HAP-1 (cell line): ENCODE measurements at regions not wholly inside any gene's neighbourhood (a gene's known extent, or its start where the extent isn't known, plus 50 kb on each side); places are given as distances from the start of the nearest gene placed in this dataset.

ENCODE experiments used
- DNase-seq, 2 experiments: peaks; one replicate each; pipeline ENCODE4 v3.0.0-alpha.2; 2016 to 2020; ENCODE audit warnings: low spot score in 2 of 2
- H3K27me3 ChIP-seq: fragments of 250-450 bp; sonication (Bioruptor Pico); 2 replicates; pipeline ENCODE4 v1.5.1; 2020; ENCODE audit warnings: low read depth, mild to moderate bottlenecking, moderate library complexity
- H3K36me3 ChIP-seq: fragments of 250-450 bp; sonication (Bioruptor Pico); replicated peaks from 2 replicates; pipeline ENCODE4 v1.5.1; 2020; ENCODE audit warnings: mild to moderate bottlenecking
- H3K4me1 ChIP-seq: fragments of 250-450 bp; sonication (Bioruptor Pico); 2 replicates; pipeline ENCODE4 v1.5.1; 2020; ENCODE audit warnings: mild to moderate bottlenecking
- H3K4me3 ChIP-seq: fragments of 250-450 bp; sonication (Bioruptor Pico); 2 replicates; pipeline ENCODE4 v1.5.1; 2020; ENCODE audit warnings: mild to moderate bottlenecking, moderate library complexity
- H3K9me3 ChIP-seq: fragments of 250-450 bp; sonication (Bioruptor Pico); 2 replicates; pipeline ENCODE4 v1.5.1; 2020; ENCODE audit warnings: mild to moderate bottlenecking, moderate library complexity
- in situ Hi-C: fragments of 300-500 bp; cut with MboI; formaldehyde crosslinking; loops from 3 replicates; pipeline ENCODE4 v1.14.3; 2020; ENCODE audit warnings: low sequenced_read_pairs, inconsistent platforms, mixed read lengths

DNA sequence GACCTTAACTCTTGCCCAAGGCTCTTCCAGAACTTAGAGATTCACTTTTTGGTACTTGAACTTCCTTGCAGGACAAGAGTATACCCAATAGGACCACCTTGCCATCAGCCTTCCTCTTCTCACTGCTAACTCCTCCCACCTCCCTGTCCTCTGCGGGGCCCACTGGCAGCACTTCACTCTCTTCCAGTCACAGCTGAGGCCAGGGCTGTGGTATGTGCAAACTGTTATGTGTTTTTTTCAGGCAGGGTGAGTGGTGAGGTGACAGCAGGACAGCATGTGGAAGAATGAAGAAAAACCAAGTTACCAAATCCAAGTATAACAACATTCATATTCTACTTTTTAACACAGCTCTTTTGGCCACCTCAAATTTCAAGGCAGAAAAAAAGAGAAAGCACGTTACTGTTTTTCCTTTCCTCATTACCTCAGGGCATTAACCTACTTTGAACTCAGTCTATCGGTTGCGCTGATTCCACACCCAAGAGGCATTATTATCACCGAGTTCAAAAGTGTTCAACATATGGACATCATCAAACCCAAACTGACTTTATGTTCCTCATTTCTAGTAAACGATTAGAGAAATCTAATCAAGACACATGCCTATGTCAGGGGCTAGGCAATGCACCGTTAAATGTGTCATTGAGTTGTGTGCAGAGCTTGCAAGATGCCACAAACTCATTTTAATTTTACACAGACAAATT, 605.2 kb upstream of the SYT4 start:
- Histone ChIP-seq H3K27me3 (no peaks in the 10 kb centered on the region), H3K36me3 (no peaks in the 10 kb centered on the region), H3K9me3 (no peaks in the 10 kb centered on the region), H3K4me1 (no peaks in the 10 kb centered on the region), H3K4me3 (no peak overlapping the region)
- no peak for DNase-seq
- in situ Hi-C loops = no loop called here

DNA sequence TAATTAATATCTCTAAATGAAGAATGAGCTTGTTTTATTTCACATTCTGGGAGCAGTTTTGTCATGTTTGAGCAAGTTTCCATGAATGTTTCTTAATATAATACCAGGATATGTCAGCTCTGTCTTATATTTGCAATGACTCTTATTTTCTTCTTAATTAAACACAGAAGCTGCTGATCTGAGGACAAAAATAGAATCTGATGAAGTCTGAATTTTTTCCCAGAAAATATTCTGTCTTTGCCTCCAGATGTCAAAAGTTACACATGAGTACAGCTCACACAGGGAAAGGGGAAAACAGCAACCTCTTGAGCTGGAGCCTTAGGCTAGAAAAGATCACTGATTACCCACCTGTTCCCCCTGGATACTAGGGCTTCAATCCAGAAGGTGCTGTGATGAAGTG, 606.6 kb upstream of the SYT4 start:
- H3K4me1 ChIP-seq = no peaks in the 10 kb centered on the region
- in situ Hi-C loops = no loop called here
- DNase-seq = no peak

DNA sequence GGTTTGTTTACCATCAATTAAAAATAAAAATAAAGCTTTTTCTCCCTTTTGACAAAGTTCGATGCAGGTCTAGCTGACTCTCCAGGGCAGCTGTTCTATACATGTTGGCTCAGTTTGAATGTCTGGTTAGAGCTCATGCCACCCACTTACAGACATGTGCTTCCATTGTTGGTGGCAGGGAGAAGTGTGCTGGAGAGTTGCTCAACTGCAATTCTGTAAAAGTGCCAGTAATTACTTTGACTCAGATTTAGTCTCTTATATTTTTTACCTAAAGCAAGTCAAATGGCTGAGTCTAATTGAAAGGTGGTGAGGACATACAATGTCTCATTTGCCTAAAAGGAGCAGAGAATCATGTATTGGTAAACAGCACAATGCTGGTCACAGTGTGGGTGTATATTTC, 609.1 kb upstream of the SYT4 start:
- no peaks in the 10 kb centered on the region for H3K36me3 ChIP-seq
- H3K4me3 ChIP-seq = no peak overlapping the region
- H3K27me3 ChIP-seq = no peaks in the 10 kb centered on the region
- H3K4me1 ChIP-seq = no peaks in the 10 kb centered on the region
- in situ Hi-C loops = no loop called here
- no peak for DNase-seq
- H3K9me3 ChIP-seq = no peaks in the 10 kb centered on the region

More for the DNA sequence above, 606.6 kb upstream of the SYT4 start:
- no peaks in the 10 kb centered on the region for H3K27me3 ChIP-seq
- H3K9me3 ChIP-seq = no peaks in the 10 kb centered on the region
- no peaks in the 10 kb centered on the region for H3K36me3 ChIP-seq
- H3K4me3 ChIP-seq = no peak overlapping the region

DNA sequence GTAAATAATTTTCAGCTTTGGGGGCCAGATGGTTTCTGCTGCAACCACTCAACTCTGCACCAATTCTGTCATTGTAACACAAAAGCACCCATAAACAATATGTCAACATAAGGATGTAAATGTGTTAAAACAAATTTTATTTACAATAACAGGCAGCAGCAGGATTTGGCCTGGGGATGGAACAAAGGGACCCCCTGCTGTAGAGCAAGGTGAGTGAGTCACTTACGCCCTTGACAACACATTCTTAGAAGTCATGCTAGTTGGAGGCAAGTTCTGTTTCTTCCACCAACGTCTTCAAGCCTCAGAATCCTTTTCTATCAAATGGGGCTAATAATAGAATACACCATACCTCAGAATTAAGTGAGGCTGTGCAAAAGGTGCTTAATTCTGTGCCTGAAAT, 610.2 kb upstream of the SYT4 start:
- Histone ChIP-seq H3K4me1 (no peaks in the 10 kb centered on the region), H3K9me3 (no peaks in the 10 kb centered on the region), H3K27me3 (no peaks in the 10 kb centered on the region), H3K4me3 (no peak overlapping the region), H3K36me3 (no peaks in the 10 kb centered on the region)
- no peak for DNase-seq
- in situ Hi-C loops = no loop called here

DNA sequence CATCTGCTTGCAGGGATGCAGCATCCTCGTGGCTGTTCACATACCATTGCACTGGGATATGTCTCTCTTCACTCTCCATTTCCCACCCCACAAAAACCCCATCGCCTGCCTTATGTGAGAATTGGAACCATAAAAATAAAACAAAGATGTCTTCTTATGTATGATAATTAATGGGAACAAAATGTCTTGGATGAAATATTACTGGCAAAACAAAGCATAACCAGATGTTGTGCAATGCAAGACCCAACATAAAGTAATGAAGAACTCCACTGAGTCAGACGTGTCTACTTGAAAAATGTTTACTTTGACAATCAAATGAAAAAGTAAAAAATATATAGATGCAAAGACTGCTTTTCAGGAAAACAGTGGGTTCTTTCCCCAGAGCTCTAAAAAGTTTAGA, 611.3 kb upstream of the SYT4 start:
- Histone ChIP-seq H3K27me3 (no peaks in the 10 kb centered on the region), H3K4me3 (no peak overlapping the region), H3K9me3 (no peaks in the 10 kb centered on the region), H3K36me3 (no peaks in the 10 kb centered on the region), H3K4me1 (no peaks in the 10 kb centered on the region)
- in situ Hi-C loops = no loop called here
- no peak for DNase-seq

DNA sequence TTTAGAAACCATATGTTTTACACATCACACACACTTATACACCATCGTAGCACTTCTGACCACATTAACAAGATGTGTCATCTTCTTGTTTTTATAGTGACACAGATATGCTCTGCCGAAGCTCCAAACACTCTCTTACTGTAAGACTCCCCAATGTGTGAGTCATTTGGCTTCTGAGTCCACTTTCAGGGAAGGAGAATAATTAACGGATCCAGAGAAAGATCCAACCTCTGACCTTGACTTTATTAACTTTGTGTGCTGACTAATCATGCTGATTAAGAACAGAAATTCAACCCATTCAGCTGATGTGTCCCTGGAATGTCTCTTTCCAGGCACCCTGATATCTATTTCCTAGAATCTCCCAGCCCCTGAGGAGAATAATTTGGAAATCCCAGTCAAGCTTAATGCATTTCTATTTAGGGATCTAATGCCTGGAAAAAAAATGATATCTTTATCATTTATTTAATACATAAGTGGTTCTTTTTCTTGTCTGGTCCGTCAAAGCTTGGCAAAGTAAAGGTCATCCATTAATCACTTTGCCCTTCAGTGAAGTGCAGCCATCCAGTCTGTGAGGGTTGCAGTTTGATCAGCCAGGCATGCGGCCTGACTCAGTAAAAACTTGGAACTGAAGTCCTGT, 615.8 kb upstream of the SYT4 start:
- in situ Hi-C loops = no loop called here
- no peaks in the 10 kb centered on the region for H3K27me3 ChIP-seq
- H3K4me3 ChIP-seq = no peak overlapping the region
- H3K4me1 ChIP-seq = no peaks in the 10 kb centered on the region
- no peak for DNase-seq
- no peaks in the 10 kb centered on the region for H3K9me3 ChIP-seq
- H3K36me3 ChIP-seq = no peaks in the 10 kb centered on the region

DNA sequence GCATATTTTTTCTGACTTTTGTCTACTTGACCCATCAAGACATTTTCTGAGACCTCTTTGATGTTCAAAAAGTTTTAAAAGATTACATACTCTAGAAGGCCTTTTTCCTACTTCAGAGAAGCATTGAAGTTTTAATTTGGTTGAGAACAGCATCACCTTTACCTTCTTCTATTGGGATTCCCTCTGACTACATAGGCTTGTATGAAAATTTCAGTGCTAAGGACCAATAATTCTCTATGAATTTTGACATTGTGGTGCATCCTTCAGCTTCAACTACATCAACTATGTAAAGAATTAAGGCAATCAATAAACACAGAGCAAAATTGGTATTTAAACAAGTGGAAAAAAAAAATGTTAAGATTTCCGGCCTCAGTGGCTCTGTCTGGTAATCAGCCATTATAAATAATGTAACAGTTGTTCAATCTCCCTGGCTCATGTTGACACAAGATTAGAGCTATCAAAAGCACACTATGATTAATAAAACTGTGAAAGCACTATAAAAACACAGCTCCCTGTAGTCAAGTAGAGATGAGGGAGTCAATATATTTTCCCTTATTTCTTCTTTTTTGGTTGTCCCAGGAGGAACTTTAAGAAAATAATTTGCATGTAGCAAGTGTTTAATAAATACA, 627.0 kb upstream of the SYT4 start:
- H3K4me3 ChIP-seq = no peak overlapping the region
- in situ Hi-C loops = no loop called here
- no peaks in the 10 kb centered on the region for H3K27me3 ChIP-seq
- H3K4me1 ChIP-seq = no peaks in the 10 kb centered on the region
- H3K36me3 ChIP-seq = no peaks in the 10 kb centered on the region
- no peak for DNase-seq
- no peaks in the 10 kb centered on the region for H3K9me3 ChIP-seq

DNA sequence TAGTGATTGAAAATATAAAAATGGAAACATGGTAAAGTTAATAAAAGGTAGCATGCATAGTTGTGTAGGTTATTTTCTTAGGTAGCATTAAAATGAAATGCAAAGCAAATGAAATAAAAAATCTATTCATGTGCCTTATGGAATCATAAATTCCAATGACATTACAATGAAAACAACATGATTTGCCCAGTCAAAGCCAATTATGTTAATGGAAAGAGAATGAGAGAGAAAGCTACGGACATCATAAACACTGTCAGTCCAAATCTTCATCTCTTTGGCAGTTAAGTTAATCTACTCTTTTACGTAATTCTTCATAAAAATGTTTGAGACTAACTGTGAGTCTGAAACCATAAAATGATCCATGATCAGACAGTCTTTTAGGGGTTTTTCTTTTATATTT, 636.7 kb upstream of the SYT4 start:
- in situ Hi-C loops = no loop called here
- Histone ChIP-seq H3K27me3 (no peaks in the 10 kb centered on the region), H3K9me3 (no peaks in the 10 kb centered on the region), H3K4me1 (no peaks in the 10 kb centered on the region), H3K4me3 (no peak overlapping the region), H3K36me3 (no peaks in the 10 kb centered on the region)
- DNase-seq = no peak

DNA sequence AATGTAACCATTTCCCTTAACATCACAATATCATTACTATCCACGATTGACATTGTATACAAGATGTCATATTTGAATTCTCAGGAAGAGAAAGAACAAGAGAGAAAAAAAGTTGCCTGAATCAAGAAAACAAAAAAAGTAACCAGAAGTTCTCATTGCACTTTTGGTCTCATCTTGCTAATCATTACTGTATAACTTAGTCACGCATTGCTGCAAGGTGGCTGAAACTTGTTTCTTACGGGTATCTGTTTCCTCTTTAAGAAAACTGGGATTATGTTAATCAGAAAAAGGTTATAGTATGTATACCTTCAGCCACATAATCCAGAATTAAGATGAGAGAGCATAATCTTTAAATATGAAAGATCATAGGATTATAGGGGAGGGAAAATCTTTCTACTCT, 639.7 kb upstream of the SYT4 start:
- Histone ChIP-seq H3K27me3 (no peaks in the 10 kb centered on the region), H3K36me3 (no peaks in the 10 kb centered on the region), H3K4me3 (no peak overlapping the region), H3K4me1 (no peaks in the 10 kb centered on the region), H3K9me3 (no peaks in the 10 kb centered on the region)
- in situ Hi-C loops = no loop called here
- DNase-seq = no peak

DNA sequence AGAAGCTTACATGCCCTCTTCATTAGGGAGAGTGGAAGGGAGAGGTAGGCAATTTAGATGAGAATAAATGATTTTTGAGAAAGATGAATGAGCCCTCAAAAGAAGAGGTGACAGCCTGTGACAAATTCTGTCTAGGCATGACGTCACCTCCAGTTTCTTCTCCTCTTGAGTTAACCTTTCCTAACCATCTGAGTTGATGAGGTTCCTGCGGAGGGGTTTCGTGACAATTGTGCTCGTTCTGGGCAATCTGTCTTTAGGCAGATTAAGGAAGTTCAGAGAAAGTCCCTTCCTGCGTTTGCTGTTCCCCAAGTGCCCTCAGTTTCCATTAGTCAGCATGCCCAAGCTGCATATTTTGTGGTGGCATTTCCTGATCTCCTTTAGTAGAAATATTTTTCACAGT, 640.2 kb upstream of the SYT4 start:
- no peak for DNase-seq
- H3K4me1 ChIP-seq = no peaks in the 10 kb centered on the region
- H3K27me3 ChIP-seq = no peaks in the 10 kb centered on the region
- in situ Hi-C loops = no loop called here
- no peaks in the 10 kb centered on the region for H3K9me3 ChIP-seq
- H3K36me3 ChIP-seq = no peaks in the 10 kb centered on the region
- H3K4me3 ChIP-seq = no peak overlapping the region

DNA sequence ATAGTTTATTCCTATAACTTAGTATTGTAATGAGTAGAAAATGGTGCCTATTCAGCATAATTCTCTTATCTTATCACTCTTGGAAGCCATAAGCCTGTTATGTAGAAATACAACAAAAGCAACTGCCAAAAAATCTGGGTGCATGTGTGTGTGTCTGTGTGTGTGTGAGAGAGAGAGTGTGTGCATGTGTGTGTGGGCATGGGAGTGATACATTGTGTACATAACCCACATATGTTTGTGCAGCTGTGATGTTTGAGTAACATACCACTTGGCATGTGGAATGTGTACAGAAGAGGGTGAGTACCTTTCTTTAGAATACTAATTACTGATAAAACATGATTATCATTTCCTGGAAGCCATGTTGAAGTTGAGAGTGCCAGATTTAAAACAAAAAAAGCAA, 642.3 kb upstream of the SYT4 start:
- H3K27me3 ChIP-seq = 0 out of 2 replicates have a peak, but pooled peaks cover 3% of the 10 kb centered on the region
- no peaks in the 10 kb centered on the region for H3K4me1 ChIP-seq
- no peaks in the 10 kb centered on the region for H3K36me3 ChIP-seq
- H3K9me3 ChIP-seq = no peaks in the 10 kb centered on the region
- H3K4me3 ChIP-seq = no peak overlapping the region
- no peak for DNase-seq
- in situ Hi-C loops = no loop called here

DNA sequence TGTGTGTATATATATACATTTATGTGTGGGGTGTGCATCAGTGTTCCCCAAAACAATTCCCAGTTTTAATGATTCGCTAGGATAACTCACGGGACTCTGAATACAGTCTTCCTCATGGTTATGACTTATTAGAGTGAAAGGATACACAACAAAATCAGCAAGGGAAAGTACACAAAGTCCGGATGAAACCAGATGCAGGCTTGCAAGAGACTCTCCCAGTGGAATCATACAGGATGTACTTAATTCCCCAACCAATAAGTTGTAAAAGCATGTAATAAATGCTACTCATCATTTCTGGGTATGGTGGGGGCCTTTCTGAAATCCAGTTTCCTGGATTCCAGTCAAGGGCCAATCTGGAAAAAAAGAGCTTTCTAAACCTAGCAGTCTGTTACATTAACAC, 654.1 kb upstream of the SYT4 start:
- no peak overlapping the region for H3K4me3 ChIP-seq
- no peaks in the 10 kb centered on the region for H3K36me3 ChIP-seq
- DNase-seq = no peak
- H3K9me3 ChIP-seq = no peaks in the 10 kb centered on the region
- H3K4me1 ChIP-seq = no peaks in the 10 kb centered on the region
- H3K27me3 ChIP-seq = no peaks in the 10 kb centered on the region
- in situ Hi-C loops = no loop called here

DNA sequence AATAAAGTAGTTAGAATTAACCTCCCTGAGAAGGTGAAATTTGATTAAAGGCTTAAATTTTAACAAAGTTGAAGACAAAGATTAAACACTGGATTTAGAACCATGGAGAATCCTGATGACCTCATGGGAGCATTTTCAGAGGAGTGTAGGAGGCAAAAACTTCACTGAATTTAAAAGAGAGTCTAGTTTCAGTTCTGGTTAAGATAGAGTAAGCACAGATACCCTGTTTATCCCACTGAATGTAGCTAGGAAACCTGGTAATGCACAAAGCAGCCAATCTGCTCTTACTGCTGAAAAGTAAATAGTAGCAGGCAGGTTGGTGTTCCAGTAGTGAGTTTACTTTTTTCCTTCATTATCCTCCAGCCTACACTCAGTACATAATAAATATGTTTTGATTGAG, 654.9 kb upstream of the SYT4 start:
- no peaks in the 10 kb centered on the region for H3K4me1 ChIP-seq
- no peak for DNase-seq
- H3K9me3 ChIP-seq = no peaks in the 10 kb centered on the region
- in situ Hi-C loops = no loop called here
- H3K27me3 ChIP-seq = no peaks in the 10 kb centered on the region
- no peaks in the 10 kb centered on the region for H3K36me3 ChIP-seq
- no peak overlapping the region for H3K4me3 ChIP-seq

DNA sequence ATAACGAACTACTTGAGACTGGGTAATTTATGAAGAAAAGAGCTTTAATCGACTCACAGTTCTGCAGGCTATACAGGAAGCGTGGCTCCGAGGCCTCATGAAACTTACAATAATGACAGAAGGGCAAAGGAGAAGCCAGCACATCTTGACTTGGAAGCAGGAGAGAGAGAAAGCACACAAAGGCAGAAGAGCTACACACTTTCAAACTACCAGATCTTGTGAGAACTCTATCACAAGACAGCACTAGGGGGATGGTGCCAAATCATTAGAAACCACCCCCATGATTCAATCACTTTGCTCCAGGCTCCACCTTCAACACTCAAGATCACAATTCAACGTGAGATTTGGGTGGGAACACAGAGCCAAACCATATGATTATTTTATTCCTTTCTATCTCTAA, 655.9 kb upstream of the SYT4 start:
- Histone ChIP-seq H3K27me3 (no peaks in the 10 kb centered on the region), H3K36me3 (no peaks in the 10 kb centered on the region), H3K9me3 (no peaks in the 10 kb centered on the region), H3K4me3 (no peak overlapping the region), H3K4me1 (no peaks in the 10 kb centered on the region)
- in situ Hi-C loops = no loop called here
- no peak for DNase-seq
